ENCODE measurements at regions not wholly inside any gene's neighbourhood (a gene's known extent, or its start where the extent isn't known, plus 50 kb on each side); places are given as distances from the start of the nearest gene placed in this dataset.

- TF ChIP-seq CTCF (IDR thresholded peaks at IDR 0.05) (no peak), POLR2A (IDR thresholded peaks at IDR 0.05) (no peak)
Measured at GRCh38 chr4:138310991-138311390, 68.8 kb upstream of the SLC7A11 start.

All from lower leg skin (tissue), 3 donors.